ENCODE measurements at regions not wholly inside any gene's neighbourhood (a gene's known extent, or its start where the extent isn't known, plus 50 kb on each side); places are given as distances from the start of the nearest gene placed in this dataset.

- Histone ChIP-seq H3K9me1 (replicated peaks; ENCODE audit: control insufficient read depth, extremely low read depth, insufficient read depth, low read length) (no peaks in the 10 kb centered on the region), H3K36me3 (ENCODE audit: control insufficient read depth in 2 of 2, extremely low read depth in 1 of 2, insufficient read depth in 2 of 2, low read length in 2 of 2) (no peaks in the 10 kb centered on the region), H3K9me3 (replicated peaks; ENCODE audit: control insufficient read depth, insufficient read depth, low read length) (no peaks in the 10 kb centered on the region), H3K4me2 (ENCODE audit: insufficient read depth, low read length) (no peak overlapping the region), H3K79me2 (ENCODE audit: control insufficient read depth, insufficient read depth, low read length) (no peaks in the 10 kb centered on the region), H4K20me1 (replicated peaks; ENCODE audit: control insufficient read depth, extremely low read depth, insufficient read depth, low read length) (no peaks in the 10 kb centered on the region), H3K27me3 (ENCODE audit: control insufficient read depth in 2 of 2, insufficient read depth in 2 of 2, low read length in 2 of 2) (no peaks in the 10 kb centered on the region), H3K4me3 (replicated peaks in 1 of 3; ENCODE audit: insufficient read depth in 1 of 3, low read depth in 1 of 3, low read length in 3 of 3) (no peak overlapping the region), H3K9ac (replicated peaks; ENCODE audit: extremely low read depth, insufficient read depth, low read length) (no peak overlapping the region), H3K4me1 (ENCODE audit: control insufficient read depth, extremely low read depth, insufficient read depth, low read length) (no peaks in the 10 kb centered on the region), H3K27ac (ENCODE audit: insufficient read depth, low read depth, low read length) (no peak overlapping the region), H2AFZ (ENCODE audit: low read depth, low read length) (no peak overlapping the region)
- no TSS peak for BruUV-seq (replicated peaks)
- DNase-seq (ENCODE audit: low read depth, low spot score) (no peak), FAIRE-seq (no peak)
- ChIA-PET POLR2A (no interaction called here), CTCF (no interaction called here)
- intact Hi-C loops (cut with micrococcal nuclease) (no loop called here), dilution Hi-C loops (cut with MboI; ENCODE audit: extremely low pct_ligation_motif_present, low sequenced_read_pairs) (no loop called here)
- TF ChIP-seq EZH2 (IDR thresholded peaks at IDR 0.05; ENCODE audit: borderline replicate concordance, low read depth, low read length, severe bottlenecking) (no peak), MAX (IDR thresholded peaks at IDR 0.05; ENCODE audit: insufficient read depth, insufficient read length) (no peak)
Observed at GRCh38 chr3:163929069-163929652, 1149.1 kb downstream of the SI start.

- Histone ChIP-seq H3K9me3 (replicated peaks; ENCODE audit: control insufficient read depth, insufficient read depth, low read length) (peaks cover 2% of the 10 kb centered on the region), H3K4me3 (replicated peaks in 1 of 3; ENCODE audit: insufficient read depth in 1 of 3, low read depth in 1 of 3, low read length in 3 of 3) (no peak overlapping the region), H3K36me3 (ENCODE audit: control insufficient read depth in 2 of 2, extremely low read depth in 1 of 2, insufficient read depth in 2 of 2, low read length in 2 of 2) (no peaks in the 10 kb centered on the region), H3K27me3 (ENCODE audit: control insufficient read depth in 2 of 2, insufficient read depth in 2 of 2, low read length in 2 of 2) (no peaks in the 10 kb centered on the region), H4K20me1 (replicated peaks; ENCODE audit: control insufficient read depth, extremely low read depth, insufficient read depth, low read length) (no peaks in the 10 kb centered on the region), H3K4me2 (ENCODE audit: insufficient read depth, low read length) (no peak overlapping the region), H3K27ac (ENCODE audit: insufficient read depth, low read depth, low read length) (no peak overlapping the region), H3K79me2 (ENCODE audit: control insufficient read depth, insufficient read depth, low read length) (no peaks in the 10 kb centered on the region), H3K9me1 (replicated peaks; ENCODE audit: control insufficient read depth, extremely low read depth, insufficient read depth, low read length) (no peaks in the 10 kb centered on the region), H2AFZ (ENCODE audit: low read depth, low read length) (no peak overlapping the region), H3K4me1 (ENCODE audit: control insufficient read depth, extremely low read depth, insufficient read depth, low read length) (no peaks in the 10 kb centered on the region), H3K9ac (replicated peaks; ENCODE audit: extremely low read depth, insufficient read depth, low read length) (no peak overlapping the region)
- dilution Hi-C loops (cut with MboI; ENCODE audit: extremely low pct_ligation_motif_present, low sequenced_read_pairs) (no loop called here), intact Hi-C loops (cut with micrococcal nuclease) (no loop called here)
- ChIA-PET CTCF (no interaction called here), POLR2A (no interaction called here)
- BruUV-seq (replicated peaks), result no TSS peak
- TF ChIP-seq JUN (IDR thresholded peaks at IDR 0.05; ENCODE audit: borderline replicate concordance, insufficient read depth, insufficient read length, low read depth) (no peak), CTCF (IDR thresholded peaks at IDR 0.05; ENCODE audit: extremely low read depth in 1 of 2, insufficient read depth in 1 of 2, low read depth in 1 of 2, low read length in 2 of 2) (no peak), POLR2AphosphoS5 (IDR thresholded peaks at IDR 0.05; ENCODE audit: insufficient read depth, low read depth, low read length) (no peak), POLR2A (IDR thresholded peaks at IDR 0.05; ENCODE audit: low read depth, low read length) (no peak), MYC (IDR thresholded peaks at IDR 0.05; ENCODE audit: low read depth, low read length) (no peak), FOS (IDR thresholded peaks at IDR 0.05; ENCODE audit: borderline replicate concordance, insufficient read depth, low read length) (no peak), EZH2 (IDR thresholded peaks at IDR 0.05; ENCODE audit: borderline replicate concordance, low read depth, low read length, severe bottlenecking) (no peak), GATA2 (IDR thresholded peaks at IDR 0.05; ENCODE audit: insufficient read depth, insufficient read length, low read depth, low read length) (no peak), MAX (IDR thresholded peaks at IDR 0.05; ENCODE audit: insufficient read depth, insufficient read length) (no peak)
- no peak for FAIRE-seq
- no peak for DNase-seq (ENCODE audit: low read depth, low spot score)
Observed at GRCh38 chr3:163927521-163927920, 1150.8 kb downstream of the SI start.

Measured in endothelial cell of umbilical vein (primary cell).